ENCODE measurements at regions not wholly inside any gene's neighbourhood (a gene's known extent, or its start where the extent isn't known, plus 50 kb on each side); places are given as distances from the start of the nearest gene placed in this dataset.
"Not testable (repeated sequence)": the region's sequence is repeated elsewhere in the genome, so short reads cannot be mapped to it uniquely, and the experiment has no call there.

DNA sequence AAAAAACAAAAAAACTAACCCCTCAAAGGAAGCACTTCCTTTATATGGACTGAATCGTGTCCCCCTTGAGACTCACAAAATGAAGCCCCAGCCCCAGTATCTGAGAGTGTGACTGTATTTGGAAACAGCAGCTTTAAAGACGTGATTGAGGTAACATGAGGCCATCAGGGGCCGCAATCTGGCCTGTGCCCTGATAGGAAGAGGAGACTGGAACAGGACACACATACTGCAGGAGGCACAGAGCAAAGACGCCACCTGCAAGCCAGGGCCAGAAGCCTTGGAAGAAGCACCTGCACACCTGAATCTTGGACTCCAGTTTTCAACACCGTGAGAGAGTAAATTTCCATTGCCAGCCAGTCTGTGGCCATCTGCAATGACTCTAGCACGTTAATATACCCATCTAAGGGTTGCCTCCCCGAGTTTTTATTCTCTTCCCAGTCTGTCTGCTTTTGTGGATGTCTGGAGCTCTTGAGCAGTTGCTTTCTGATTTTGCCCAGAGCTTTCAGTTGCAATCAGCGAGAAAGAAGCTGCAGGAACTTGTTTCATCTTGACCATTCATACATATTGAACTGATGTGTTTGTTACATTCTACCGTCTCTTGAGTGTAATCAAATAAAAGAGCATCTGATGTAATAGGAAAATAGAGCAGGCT lies 775.8 kb upstream of the TPTE start:
- not testable (repeated sequence) for TF ChIP-seq POLR2A (IDR thresholded peaks at IDR 0.05; ENCODE audit: low read length)
- TF ChIP-seq, protein P1, sequence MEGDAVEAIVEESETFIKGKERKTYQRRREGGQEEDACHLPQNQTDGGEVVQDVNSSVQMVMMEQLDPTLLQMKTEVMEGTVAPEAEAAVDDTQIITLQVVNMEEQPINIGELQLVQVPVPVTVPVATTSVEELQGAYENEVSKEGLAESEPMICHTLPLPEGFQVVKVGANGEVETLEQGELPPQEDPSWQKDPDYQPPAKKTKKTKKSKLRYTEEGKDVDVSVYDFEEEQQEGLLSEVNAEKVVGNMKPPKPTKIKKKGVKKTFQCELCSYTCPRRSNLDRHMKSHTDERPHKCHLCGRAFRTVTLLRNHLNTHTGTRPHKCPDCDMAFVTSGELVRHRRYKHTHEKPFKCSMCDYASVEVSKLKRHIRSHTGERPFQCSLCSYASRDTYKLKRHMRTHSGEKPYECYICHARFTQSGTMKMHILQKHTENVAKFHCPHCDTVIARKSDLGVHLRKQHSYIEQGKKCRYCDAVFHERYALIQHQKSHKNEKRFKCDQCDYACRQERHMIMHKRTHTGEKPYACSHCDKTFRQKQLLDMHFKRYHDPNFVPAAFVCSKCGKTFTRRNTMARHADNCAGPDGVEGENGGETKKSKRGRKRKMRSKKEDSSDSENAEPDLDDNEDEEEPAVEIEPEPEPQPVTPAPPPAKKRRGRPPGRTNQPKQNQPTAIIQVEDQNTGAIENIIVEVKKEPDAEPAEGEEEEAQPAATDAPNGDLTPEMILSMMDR (IDR thresholded peaks at IDR 0.05): not testable (repeated sequence)
- TF ChIP-seq, protein P2, sequence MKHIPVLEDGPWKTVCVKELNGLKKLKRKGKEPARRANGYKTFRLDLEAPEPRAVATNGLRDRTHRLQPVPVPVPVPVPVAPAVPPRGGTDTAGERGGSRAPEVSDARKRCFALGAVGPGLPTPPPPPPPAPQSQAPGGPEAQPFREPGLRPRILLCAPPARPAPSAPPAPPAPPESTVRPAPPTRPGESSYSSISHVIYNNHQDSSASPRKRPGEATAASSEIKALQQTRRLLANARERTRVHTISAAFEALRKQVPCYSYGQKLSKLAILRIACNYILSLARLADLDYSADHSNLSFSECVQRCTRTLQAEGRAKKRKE (CRISPR knock-in tag; IDR thresholded peaks at IDR 0.05; ENCODE audit: low read depth): not testable (repeated sequence)
